ENCODE measurements at regions not wholly inside any gene's neighbourhood (a gene's known extent, or its start where the extent isn't known, plus 50 kb on each side); places are given as distances from the start of the nearest gene placed in this dataset.
"Not testable (repeated sequence)": the region's sequence is repeated elsewhere in the genome, so short reads cannot be mapped to it uniquely, and the experiment has no call there.

DNA sequence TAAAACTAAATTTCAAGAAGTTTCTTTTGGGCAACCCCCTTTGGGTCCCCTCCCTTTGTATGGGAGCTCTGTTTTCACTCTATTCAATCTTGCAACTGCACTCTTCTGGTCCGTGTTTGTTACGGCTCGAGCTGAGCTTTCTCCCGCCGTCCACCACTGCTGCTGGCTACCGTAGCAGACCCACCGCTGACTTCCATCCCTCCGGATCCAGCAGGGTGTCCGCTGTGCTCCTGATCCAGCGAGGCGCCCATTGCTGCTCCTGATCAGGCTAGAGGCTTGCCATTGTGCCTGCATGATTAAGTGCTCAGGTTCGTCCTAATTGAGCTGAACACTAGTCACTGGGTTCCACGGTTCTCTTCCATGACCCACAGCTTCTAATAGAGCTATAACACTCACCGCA is 64.9 kb upstream of the ARSJ start:
- POLR2A ChIA-PET; H3K27me3 Mint-ChIP-seq (ENCODE audit: low read depth); CTCF ChIA-PET; H3K4me1 Mint-ChIP-seq; DNase-seq (ENCODE audit: low spot score); H3K27ac Mint-ChIP-seq; H3K36me3 Mint-ChIP-seq; ATAC-seq; H3K4me3 Mint-ChIP-seq; H3K9me3 Mint-ChIP-seq: not testable (repeated sequence)

DNA sequence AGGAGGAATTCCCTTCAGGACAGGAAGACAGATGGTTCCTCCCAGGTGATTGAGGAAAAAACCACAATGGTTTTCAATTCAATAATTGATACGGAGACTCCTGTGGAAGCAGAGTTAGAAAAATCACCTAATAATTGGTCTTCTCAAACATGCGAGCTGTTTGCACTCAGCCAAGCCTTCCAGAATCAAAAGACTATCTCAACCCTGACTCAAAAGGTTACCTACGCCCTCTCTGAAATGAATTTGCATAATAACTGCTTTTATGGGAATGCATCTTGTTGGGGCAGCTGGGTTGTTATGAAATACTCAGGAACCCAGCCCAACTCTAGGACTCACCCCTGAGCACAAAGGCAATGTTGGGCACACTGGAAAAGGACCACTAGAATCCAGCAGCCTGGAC is 66.9 kb upstream of the ARSJ start:
- POLR2A ChIA-PET: no interaction called here
- no peaks in the 10 kb centered on the region for H3K36me3 Mint-ChIP-seq
- no peaks in the 10 kb centered on the region for H3K27me3 Mint-ChIP-seq (ENCODE audit: low read depth)
- H3K27ac Mint-ChIP-seq: no peak overlapping the region
- ATAC-seq (no peak), DNase-seq (ENCODE audit: low spot score) (no peak)
- CTCF ChIA-PET: no interaction called here
- H3K9me3 Mint-ChIP-seq: no peaks in the 10 kb centered on the region
- no peaks in the 10 kb centered on the region for H3K4me1 Mint-ChIP-seq
- TF ChIP-seq, protein P1, sequence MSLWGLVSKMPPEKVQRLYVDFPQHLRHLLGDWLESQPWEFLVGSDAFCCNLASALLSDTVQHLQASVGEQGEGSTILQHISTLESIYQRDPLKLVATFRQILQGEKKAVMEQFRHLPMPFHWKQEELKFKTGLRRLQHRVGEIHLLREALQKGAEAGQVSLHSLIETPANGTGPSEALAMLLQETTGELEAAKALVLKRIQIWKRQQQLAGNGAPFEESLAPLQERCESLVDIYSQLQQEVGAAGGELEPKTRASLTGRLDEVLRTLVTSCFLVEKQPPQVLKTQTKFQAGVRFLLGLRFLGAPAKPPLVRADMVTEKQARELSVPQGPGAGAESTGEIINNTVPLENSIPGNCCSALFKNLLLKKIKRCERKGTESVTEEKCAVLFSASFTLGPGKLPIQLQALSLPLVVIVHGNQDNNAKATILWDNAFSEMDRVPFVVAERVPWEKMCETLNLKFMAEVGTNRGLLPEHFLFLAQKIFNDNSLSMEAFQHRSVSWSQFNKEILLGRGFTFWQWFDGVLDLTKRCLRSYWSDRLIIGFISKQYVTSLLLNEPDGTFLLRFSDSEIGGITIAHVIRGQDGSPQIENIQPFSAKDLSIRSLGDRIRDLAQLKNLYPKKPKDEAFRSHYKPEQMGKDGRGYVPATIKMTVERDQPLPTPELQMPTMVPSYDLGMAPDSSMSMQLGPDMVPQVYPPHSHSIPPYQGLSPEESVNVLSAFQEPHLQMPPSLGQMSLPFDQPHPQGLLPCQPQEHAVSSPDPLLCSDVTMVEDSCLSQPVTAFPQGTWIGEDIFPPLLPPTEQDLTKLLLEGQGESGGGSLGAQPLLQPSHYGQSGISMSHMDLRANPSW (CRISPR knock-in tag; conservative IDR thresholded peaks at IDR 0.05; ENCODE audit: low read depth): no peak
- TF ChIP-seq HMGA2 (CRISPR knock-in tag; IDR thresholded peaks at IDR 0.05) (no peak), ZNF138 (CRISPR knock-in tag; conservative IDR thresholded peaks at IDR 0.05) (no peak), KAT7 (CRISPR knock-in tag; IDR thresholded peaks at IDR 0.05; ENCODE audit: borderline replicate concordance) (no peak)
- TF ChIP-seq, protein P2, sequence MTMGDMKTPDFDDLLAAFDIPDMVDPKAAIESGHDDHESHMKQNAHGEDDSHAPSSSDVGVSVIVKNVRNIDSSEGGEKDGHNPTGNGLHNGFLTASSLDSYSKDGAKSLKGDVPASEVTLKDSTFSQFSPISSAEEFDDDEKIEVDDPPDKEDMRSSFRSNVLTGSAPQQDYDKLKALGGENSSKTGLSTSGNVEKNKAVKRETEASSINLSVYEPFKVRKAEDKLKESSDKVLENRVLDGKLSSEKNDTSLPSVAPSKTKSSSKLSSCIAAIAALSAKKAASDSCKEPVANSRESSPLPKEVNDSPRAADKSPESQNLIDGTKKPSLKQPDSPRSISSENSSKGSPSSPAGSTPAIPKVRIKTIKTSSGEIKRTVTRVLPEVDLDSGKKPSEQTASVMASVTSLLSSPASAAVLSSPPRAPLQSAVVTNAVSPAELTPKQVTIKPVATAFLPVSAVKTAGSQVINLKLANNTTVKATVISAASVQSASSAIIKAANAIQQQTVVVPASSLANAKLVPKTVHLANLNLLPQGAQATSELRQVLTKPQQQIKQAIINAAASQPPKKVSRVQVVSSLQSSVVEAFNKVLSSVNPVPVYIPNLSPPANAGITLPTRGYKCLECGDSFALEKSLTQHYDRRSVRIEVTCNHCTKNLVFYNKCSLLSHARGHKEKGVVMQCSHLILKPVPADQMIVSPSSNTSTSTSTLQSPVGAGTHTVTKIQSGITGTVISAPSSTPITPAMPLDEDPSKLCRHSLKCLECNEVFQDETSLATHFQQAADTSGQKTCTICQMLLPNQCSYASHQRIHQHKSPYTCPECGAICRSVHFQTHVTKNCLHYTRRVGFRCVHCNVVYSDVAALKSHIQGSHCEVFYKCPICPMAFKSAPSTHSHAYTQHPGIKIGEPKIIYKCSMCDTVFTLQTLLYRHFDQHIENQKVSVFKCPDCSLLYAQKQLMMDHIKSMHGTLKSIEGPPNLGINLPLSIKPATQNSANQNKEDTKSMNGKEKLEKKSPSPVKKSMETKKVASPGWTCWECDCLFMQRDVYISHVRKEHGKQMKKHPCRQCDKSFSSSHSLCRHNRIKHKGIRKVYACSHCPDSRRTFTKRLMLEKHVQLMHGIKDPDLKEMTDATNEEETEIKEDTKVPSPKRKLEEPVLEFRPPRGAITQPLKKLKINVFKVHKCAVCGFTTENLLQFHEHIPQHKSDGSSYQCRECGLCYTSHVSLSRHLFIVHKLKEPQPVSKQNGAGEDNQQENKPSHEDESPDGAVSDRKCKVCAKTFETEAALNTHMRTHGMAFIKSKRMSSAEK (CRISPR knock-in tag; IDR thresholded peaks at IDR 0.05; ENCODE audit: borderline replicate concordance): no peak
- no peak overlapping the region for H3K4me3 Mint-ChIP-seq

DNA sequence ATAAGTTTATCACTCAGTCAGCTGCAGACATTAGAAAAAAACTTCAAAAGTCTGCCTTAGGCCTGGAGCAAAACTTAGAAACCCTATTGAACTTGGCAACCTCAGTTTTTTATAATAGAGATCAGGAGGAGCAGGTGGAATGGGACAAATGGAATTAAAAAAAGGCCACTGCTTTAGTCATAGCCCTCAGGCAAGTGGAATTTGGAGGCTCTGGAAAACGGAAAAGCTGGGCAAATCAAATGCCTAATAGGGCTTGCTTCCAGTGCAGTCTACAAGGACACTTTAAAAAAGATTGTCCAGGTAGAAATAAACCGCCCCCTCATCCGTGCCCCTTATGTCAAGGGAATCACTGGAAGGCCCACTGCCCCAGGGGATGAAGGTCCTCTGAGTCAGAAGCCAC is 68.7 kb upstream of the ARSJ start:
- H3K27me3 Mint-ChIP-seq (ENCODE audit: low read depth); H3K27ac Mint-ChIP-seq; H3K36me3 Mint-ChIP-seq; ATAC-seq; POLR2A ChIA-PET; DNase-seq (ENCODE audit: low spot score); H3K9me3 Mint-ChIP-seq; H3K4me3 Mint-ChIP-seq; CTCF ChIA-PET; H3K4me1 Mint-ChIP-seq: not testable (repeated sequence)

DNA sequence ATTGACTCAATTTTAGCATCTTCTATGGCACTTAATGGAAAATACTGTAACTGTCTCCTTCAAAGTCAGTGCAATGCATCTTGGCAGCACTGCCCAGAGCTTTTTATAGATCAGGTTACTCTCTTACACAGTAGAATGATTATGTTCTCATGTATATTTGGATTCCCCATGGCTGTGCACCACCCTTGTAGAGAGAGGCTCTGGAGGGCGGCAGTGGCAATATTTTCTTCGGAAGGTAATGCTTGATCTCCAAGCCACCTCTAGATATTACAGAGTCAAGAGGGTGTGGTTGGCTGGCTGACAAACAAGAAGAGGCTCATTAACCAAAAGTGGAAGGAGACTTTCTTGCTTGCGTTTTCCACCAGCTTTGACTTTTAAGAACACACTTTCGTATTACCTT is 72.8 kb upstream of the ARSJ start:
- Mint-ChIP-seq H3K4me3 (no peak overlapping the region), H3K9me3 (peaks cover 30% of the 10 kb centered on the region), H3K4me1 (no peaks in the 10 kb centered on the region), H3K27me3 (ENCODE audit: low read depth) (no peaks in the 10 kb centered on the region), H3K27ac (no peak overlapping the region), H3K36me3 (peaks cover 4% of the 10 kb centered on the region; the same call in 1 of the 2 replicates)
- no peak for DNase-seq (ENCODE audit: low spot score)
- ATAC-seq: no peak
- POLR2A ChIA-PET: no interaction called here
- CTCF ChIA-PET: no interaction called here
- TF ChIP-seq, protein P3, sequence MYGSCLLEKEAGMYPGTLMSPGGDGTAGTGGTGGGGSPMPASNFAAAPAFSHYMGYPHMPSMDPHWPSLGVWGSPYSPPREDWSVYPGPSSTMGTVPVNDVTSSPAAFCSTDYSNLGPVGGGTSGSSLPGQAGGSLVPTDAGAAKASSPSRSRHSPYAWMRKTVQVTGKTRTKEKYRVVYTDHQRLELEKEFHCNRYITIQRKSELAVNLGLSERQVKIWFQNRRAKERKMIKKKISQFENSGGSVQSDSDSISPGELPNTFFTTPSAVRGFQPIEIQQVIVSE (CRISPR knock-in tag; IDR thresholded peaks at IDR 0.05; ENCODE audit: borderline replicate concordance): no peak
- TF ChIP-seq, protein P4, sequence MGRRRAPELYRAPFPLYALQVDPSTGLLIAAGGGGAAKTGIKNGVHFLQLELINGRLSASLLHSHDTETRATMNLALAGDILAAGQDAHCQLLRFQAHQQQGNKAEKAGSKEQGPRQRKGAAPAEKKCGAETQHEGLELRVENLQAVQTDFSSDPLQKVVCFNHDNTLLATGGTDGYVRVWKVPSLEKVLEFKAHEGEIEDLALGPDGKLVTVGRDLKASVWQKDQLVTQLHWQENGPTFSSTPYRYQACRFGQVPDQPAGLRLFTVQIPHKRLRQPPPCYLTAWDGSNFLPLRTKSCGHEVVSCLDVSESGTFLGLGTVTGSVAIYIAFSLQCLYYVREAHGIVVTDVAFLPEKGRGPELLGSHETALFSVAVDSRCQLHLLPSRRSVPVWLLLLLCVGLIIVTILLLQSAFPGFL (CRISPR knock-in tag; IDR thresholded peaks at IDR 0.05; ENCODE audit: borderline replicate concordance): no peak
- TF ChIP-seq TEAD4 (CRISPR knock-in tag; IDR thresholded peaks at IDR 0.05) (no peak), NFATC4 (CRISPR knock-in tag; IDR thresholded peaks at IDR 0.05) (no peak), RORB (CRISPR knock-in tag; IDR thresholded peaks at IDR 0.05) (no peak), ZNF396 (CRISPR knock-in tag; IDR thresholded peaks at IDR 0.05; ENCODE audit: borderline replicate concordance) (no peak), MYBL2 (CRISPR knock-in tag; IDR thresholded peaks at IDR 0.05) (no peak), FOXJ3 (CRISPR knock-in tag; IDR thresholded peaks at IDR 0.05; ENCODE audit: borderline replicate concordance) (no peak), SMAD4 (CRISPR knock-in tag; IDR thresholded peaks at IDR 0.05) (no peak), NR1H2 (CRISPR knock-in tag; IDR thresholded peaks at IDR 0.05) (no peak), SOX15 (CRISPR knock-in tag; IDR thresholded peaks at IDR 0.05) (no peak), GTF2I (CRISPR knock-in tag; conservative IDR thresholded peaks at IDR 0.05) (no peak)
- TF ChIP-seq, protein P5, sequence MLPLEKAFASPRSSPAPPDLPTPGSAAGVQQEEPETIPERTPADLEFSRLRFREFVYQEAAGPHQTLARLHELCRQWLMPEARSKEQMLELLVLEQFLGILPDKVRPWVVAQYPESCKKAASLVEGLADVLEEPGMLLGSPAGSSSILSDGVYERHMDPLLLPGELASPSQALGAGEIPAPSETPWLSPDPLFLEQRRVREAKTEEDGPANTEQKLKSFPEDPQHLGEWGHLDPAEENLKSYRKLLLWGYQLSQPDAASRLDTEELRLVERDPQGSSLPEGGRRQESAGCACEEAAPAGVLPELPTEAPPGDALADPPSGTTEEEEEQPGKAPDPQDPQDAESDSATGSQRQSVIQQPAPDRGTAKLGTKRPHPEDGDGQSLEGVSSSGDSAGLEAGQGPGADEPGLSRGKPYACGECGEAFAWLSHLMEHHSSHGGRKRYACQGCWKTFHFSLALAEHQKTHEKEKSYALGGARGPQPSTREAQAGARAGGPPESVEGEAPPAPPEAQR (CRISPR knock-in tag; IDR thresholded peaks at IDR 0.05): no peak
- TF ChIP-seq, protein P6, sequence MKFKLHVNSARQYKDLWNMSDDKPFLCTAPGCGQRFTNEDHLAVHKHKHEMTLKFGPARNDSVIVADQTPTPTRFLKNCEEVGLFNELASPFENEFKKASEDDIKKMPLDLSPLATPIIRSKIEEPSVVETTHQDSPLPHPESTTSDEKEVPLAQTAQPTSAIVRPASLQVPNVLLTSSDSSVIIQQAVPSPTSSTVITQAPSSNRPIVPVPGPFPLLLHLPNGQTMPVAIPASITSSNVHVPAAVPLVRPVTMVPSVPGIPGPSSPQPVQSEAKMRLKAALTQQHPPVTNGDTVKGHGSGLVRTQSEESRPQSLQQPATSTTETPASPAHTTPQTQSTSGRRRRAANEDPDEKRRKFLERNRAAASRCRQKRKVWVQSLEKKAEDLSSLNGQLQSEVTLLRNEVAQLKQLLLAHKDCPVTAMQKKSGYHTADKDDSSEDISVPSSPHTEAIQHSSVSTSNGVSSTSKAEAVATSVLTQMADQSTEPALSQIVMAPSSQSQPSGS (CRISPR knock-in tag; IDR thresholded peaks at IDR 0.05; ENCODE audit: borderline replicate concordance, low read depth): no peak

Measured in WTC11 (cell line).